Astrocyte (in vitro differentiated cells and primary cell): ENCODE measurements at regions not wholly inside any gene's neighbourhood (a gene's known extent, or its start where the extent isn't known, plus 50 kb on each side); places are given as distances from the start of the nearest gene placed in this dataset.

Experiments used
- CTCF ChIP-seq: IDR thresholded peaks from 2 replicates; pipeline ENCODE4 v1.5.1; 2011; ENCODE audit warnings: low read depth, mild to moderate bottlenecking, inconsistent platforms, low read length, moderate library complexity; ENCODE audit not compliant: insufficient read depth
- EZH2 ChIP-seq: IDR thresholded peaks from 2 replicates; pipeline ENCODE4 v1.6.1; 2012; ENCODE audit warnings: mild to moderate bottlenecking, low read length, inconsistent platforms; ENCODE audit not compliant: insufficient read depth

GRCh38 chr1:106846656-106847055 is 209.8 kb upstream of the PRMT6 start:
- TF ChIP-seq CTCF: no peak
- no peak for TF ChIP-seq EZH2
